ENCODE measurements at regions not wholly inside any gene's neighbourhood (a gene's known extent, or its start where the extent isn't known, plus 50 kb on each side); places are given as distances from the start of the nearest gene placed in this dataset.

- H2AK9ac ChIP-seq (replicated peaks; ENCODE audit: low read depth, low read length, poor library complexity) = no peak overlapping the region
- no peak overlapping the region for H2BK20ac ChIP-seq (ENCODE audit: low read depth, low read length)
- H3K18ac ChIP-seq (ENCODE audit: low read depth, low read length) = no peak overlapping the region
- H2AK5ac ChIP-seq (ENCODE audit: low read depth, low read length) = no peak overlapping the region
- H3K4ac ChIP-seq (ENCODE audit: low read depth, low read length) = no peak overlapping the region
- ATAC-seq (ENCODE audit: low read depth) (no peak), DNase-seq (no peak)
- in situ Hi-C loops (cut with MboI; ENCODE audit: low sequenced_read_pairs) = no loop called here
- H2BK15ac ChIP-seq (ENCODE audit: low read depth, low read length) = no peak overlapping the region
- intact Hi-C loops (cut with micrococcal nuclease) = no loop called here
- no TSS peak for BruUV-seq (replicated peaks)
- H3K4me2 ChIP-seq (ENCODE audit: low read depth, low read length) = no peak overlapping the region
- H3K56ac ChIP-seq (ENCODE audit: extremely low read depth, insufficient read depth, low read length) = no peak overlapping the region
- no peak overlapping the region for H3K23ac ChIP-seq (ENCODE audit: low read depth, low read length)
- H3K27me3 ChIP-seq (ENCODE audit: control insufficient read depth, insufficient read depth, low read length) = no peaks in the 10 kb centered on the region
- H3K9ac ChIP-seq (ENCODE audit: low read depth, low read length) = no peak overlapping the region
- no peak overlapping the region for H3K14ac ChIP-seq (replicated peaks; ENCODE audit: low read depth, low read length)
- POLR2A ChIA-PET (ENCODE audit: unreplicated experiment) = no interaction called here
- H3K9me1 ChIP-seq (ENCODE audit: insufficient read depth, low read length) = no peaks in the 10 kb centered on the region
- no peaks in the 10 kb centered on the region for H3K36me3 ChIP-seq (ENCODE audit: control insufficient read depth, insufficient read depth, low read length)
- H3K79me1 ChIP-seq (ENCODE audit: low read depth in 1 of 2, low read length in 2 of 2) = no peaks in the 10 kb centered on the region
- no peak overlapping the region for H2BK120ac ChIP-seq (ENCODE audit: low read depth, low read length)
- H3K4me3 ChIP-seq (ENCODE audit: insufficient read depth, low read depth, low read length) = no peak overlapping the region
- no peak overlapping the region for H4K8ac ChIP-seq (ENCODE audit: low read depth in 2 of 2, low read length in 2 of 2)
- H4K20me1 ChIP-seq (ENCODE audit: insufficient read depth, low read length) = no peaks in the 10 kb centered on the region
- no peak overlapping the region for H4K91ac ChIP-seq (ENCODE audit: insufficient read depth, low read depth, low read length)
- dilution Hi-C loops (cut with HindIII; ENCODE audit: low sequenced_read_pairs, unreplicated experiment) = no loop called here
- H2AFZ ChIP-seq (replicated peaks; ENCODE audit: low read length, poor library complexity) = no peak overlapping the region
- H4K5ac ChIP-seq (ENCODE audit: low read depth, low read length) = no peak overlapping the region
- no peaks in the 10 kb centered on the region for H3K4me1 ChIP-seq (ENCODE audit: control insufficient read depth, insufficient read depth, low read length)
- H3K9me3 ChIP-seq (ENCODE audit: control insufficient read depth, insufficient read depth, low read length) = peaks cover 1% of the 10 kb centered on the region; the same call in 1 of the 2 replicates
- no peak for TF ChIP-seq BHLHE40 (IDR thresholded peaks at IDR 0.05; ENCODE audit: low read depth, low read length)
- TF ChIP-seq RCOR1 (IDR thresholded peaks at IDR 0.05; ENCODE audit: insufficient replicate concordance, low read length) = no peak
- no peak for TF ChIP-seq RAD21 (IDR thresholded peaks at IDR 0.05; ENCODE audit: low read length)
- CTCF ChIA-PET = no interaction called here
- H2BK5ac ChIP-seq (ENCODE audit: low read depth, low read length, poor library complexity, severe bottlenecking) = no peak overlapping the region
- no CpG with 5 or more reads among the region's 1 CpG for WGBS, 2 experiments (ENCODE audit: extremely low coverage in 2 of 2, insufficient read length in 1 of 2)
- no peak overlapping the region for H3K27ac ChIP-seq (ENCODE audit: insufficient read depth, low read length)
Measured at GRCh38 chr7:67448271-67448670, 451.6 kb downstream of the TYW1 start.

All from IMR-90 (cell line).